ENCODE measurements at regions not wholly inside any gene's neighbourhood (a gene's known extent, or its start where the extent isn't known, plus 50 kb on each side); places are given as distances from the start of the nearest gene placed in this dataset.
"Not testable (repeated sequence)": the region's sequence is repeated elsewhere in the genome, so short reads cannot be mapped to it uniquely, and the experiment has no call there.

DNA sequence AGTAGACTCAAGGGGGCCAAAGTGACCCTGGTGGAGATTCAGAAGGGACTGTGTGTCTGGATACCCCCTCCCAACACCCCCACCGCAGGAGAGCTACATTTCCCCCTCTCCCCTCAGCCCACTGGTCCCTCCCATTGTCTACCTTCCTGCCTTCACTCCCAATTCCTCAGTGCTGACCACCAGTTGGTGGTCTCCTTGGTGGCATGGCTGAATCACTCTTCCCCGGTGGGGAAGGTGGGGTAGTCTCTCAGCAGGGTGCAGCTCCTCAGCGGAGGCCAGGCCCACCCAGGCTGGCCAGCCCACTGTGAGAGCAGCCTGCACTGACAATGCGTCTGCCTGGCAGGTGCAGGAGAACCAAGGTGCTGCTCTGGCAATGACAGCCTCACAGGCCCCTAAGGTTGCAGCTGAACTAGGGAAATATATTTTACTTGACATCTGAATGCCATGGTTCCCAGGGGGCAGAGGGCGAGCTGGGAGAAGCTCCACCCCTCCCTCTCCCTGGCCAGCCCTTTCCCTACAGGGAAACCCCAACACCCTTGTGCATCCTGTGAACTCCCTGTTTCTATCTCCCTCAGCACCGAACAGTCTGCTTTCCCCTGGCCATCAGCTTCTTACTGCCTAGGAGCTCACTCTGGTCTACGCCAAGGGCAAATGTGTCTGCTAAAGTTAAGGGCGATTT lies 62.6 kb upstream of the PAX8 start:
- DNase-seq (ENCODE audit: low spot score) = no peak

- DNase-seq (ENCODE audit: low spot score) = no peak
Observed at GRCh38 chr2:113337809-113338208, 59.1 kb upstream of the PAX8 start.

GRCh38 chr2:113336040-113336439 lies 57.3 kb upstream of the PAX8 start:
- DNase-seq (ENCODE audit: low spot score) = peak; percentile 34

DNA sequence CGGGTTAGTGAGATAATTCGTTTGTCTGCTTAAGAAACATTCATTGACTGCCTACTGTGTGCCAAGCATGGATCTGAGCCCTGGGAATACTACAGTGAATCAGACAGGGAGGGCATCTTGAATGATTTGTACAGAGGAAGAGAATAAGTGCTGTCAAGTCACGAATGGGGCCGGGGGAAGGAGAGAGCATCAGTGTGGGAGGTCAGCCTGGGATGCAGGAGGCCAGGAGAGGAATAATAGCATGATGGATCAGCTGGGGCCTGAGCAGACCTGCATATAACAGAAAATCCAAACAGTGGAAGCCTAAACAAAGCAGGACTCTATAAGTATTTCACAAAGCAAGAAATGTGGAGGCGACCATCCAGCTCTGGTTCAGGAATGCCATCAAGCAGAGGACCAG lies 55.4 kb upstream of the PAX8 start:
- DNase-seq (ENCODE audit: low spot score) = no peak

DNA sequence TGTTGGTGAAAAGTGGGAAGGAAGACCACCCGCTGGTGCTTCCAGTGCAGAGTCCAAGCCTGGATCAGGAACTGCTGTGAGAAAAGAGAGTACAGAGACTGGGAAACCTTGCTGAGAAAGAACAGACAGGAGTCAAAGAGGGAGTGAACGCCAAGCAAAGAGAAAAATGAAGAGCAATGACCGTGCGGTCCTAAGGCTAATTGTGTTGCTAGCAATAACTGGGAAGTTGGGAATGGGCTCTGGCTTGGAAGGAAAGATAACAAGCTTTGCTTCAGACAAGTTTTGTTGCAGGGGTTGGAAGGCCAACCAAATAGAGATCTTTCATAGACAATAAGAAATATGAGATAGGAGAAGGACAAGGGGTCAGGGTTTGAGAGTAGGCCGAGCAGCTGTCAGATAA lies 55.0 kb upstream of the PAX8 start:
- DNase-seq (ENCODE audit: low spot score) = not testable (repeated sequence)

- not testable (repeated sequence) for DNase-seq (ENCODE audit: low spot score)
Observed at GRCh38 chr2:113330060-113330767, 51.5 kb upstream of the PAX8 start.

DNA sequence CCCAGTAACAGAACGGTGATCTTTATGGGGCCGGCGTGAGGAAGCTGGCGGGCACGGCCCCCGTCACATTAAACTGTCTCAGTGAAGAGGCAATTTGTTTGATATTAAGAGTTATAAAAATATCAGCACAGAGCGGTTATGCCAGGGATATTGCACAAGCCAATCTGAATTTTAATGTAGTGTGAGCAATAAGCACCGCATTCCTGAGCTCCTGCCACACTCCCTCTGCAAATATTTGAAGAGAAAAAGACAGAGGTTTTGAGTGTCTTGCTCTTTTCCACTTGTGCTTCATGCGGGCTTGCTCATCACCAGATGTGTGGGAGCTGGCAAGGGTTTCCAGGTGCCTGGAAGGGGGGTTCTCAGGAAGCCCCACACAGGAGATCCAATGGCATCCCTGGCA lies 50.3 kb upstream of the PAX8 start:
- not testable (repeated sequence) for DNase-seq (ENCODE audit: low spot score)

GRCh38 chr2:113328572-113328971 lies 49.9 kb upstream of the PAX8 start:
- DNase-seq (ENCODE audit: low spot score) = not testable (repeated sequence)
